HPDE6-E6E7 (cell line): ENCODE measurements at regions not wholly inside any gene's neighbourhood (a gene's known extent, or its start where the extent isn't known, plus 50 kb on each side); places are given as distances from the start of the nearest gene placed in this dataset.

Source experiments
- DNase-seq: peaks from one replicate; pipeline ENCODE4 v3.0.0; 2011; ENCODE audit warnings: missing footprints; ENCODE audit errors: extremely low spot score

GRCh38 chr2:43171789-43172188 is 54.6 kb downstream of the ZFP36L2 start:
- DNase-seq = no peak

GRCh38 chr2:43170405-43171105 is 55.9 kb downstream of the ZFP36L2 start:
- DNase-seq = no peak

GRCh38 chr2:43169987-43170386 is 56.4 kb downstream of the ZFP36L2 start:
- DNase-seq = no peak

GRCh38 chr2:43169099-43169945 is 57.1 kb downstream of the ZFP36L2 start:
- DNase-seq = peak; percentile 62

- DNase-seq = no peak
Measured at GRCh38 chr2:43168016-43168369, 58.4 kb downstream of the ZFP36L2 start.

- no peak for DNase-seq
Measured at GRCh38 chr2:43165378-43166069, 60.9 kb downstream of the ZFP36L2 start.

- no peak for DNase-seq
Measured at GRCh38 chr2:43164686-43165085, 61.7 kb downstream of the ZFP36L2 start.

GRCh38 chr2:43163584-43164270 is 62.7 kb downstream of the ZFP36L2 start:
- DNase-seq = no peak

- no peak for DNase-seq
Measured at GRCh38 chr2:43162511-43162776, 64.0 kb downstream of the ZFP36L2 start.

- no peak for DNase-seq
Measured at GRCh38 chr2:43161650-43162510, 64.5 kb downstream of the ZFP36L2 start.

- no peak for DNase-seq
Measured at GRCh38 chr2:43160778-43161177, 65.6 kb downstream of the ZFP36L2 start.

GRCh38 chr2:43159797-43160196 is 66.6 kb downstream of the ZFP36L2 start:
- DNase-seq = no peak

- DNase-seq = peak; percentile 85
Measured at GRCh38 chr2:43158259-43158880, 68.0 kb downstream of the ZFP36L2 start.

GRCh38 chr2:43157506-43158246 is 68.7 kb downstream of the ZFP36L2 start:
- peak; percentile 51 for DNase-seq

GRCh38 chr2:43155851-43156411 is 70.5 kb downstream of the ZFP36L2 start:
- no peak for DNase-seq

GRCh38 chr2:43154685-43155084 is 71.7 kb downstream of the ZFP36L2 start:
- no peak for DNase-seq

- no peak for DNase-seq
Measured at GRCh38 chr2:43152741-43153647, 73.4 kb downstream of the ZFP36L2 start.

- DNase-seq = no peak
Measured at GRCh38 chr2:43152186-43152585, 74.2 kb downstream of the ZFP36L2 start.
